Activated T-helper 17 cell treated with anti-CD3 and anti-CD28 coated beads, Interleukin-2, amount 50 U/mL, for 72 hours (primary cell): ENCODE measurements at regions not wholly inside any gene's neighbourhood (a gene's known extent, or its start where the extent isn't known, plus 50 kb on each side); places are given as distances from the start of the nearest gene placed in this dataset.

Experiments
- ATAC-seq: fragments of 150-1000 bp; cut with Tn5 transposase; replicated peaks from 2 replicates; pipeline ENCODE4 v1.10.0; 2021; ENCODE audit warnings: mild to moderate bottlenecking, moderate library complexity
- H3K27ac Mint-ChIP-seq: one replicate; pipeline ENCODE4 v1.8.0; 2022; ENCODE audit warnings: mixed read lengths
- H3K27me3 Mint-ChIP-seq: one replicate; pipeline ENCODE4 v1.8.0; 2022; ENCODE audit warnings: mixed read lengths
- H3K36me3 Mint-ChIP-seq: one replicate; pipeline ENCODE4 v1.8.0; 2022; ENCODE audit warnings: low read depth, mild to moderate bottlenecking, mixed read lengths
- H3K4me1 Mint-ChIP-seq: one replicate; pipeline ENCODE4 v1.8.0; 2022; ENCODE audit warnings: mixed read lengths
- H3K4me3 Mint-ChIP-seq: one replicate; pipeline ENCODE4 v1.8.0; 2022; ENCODE audit warnings: mild to moderate bottlenecking, mixed read lengths
- H3K9me3 Mint-ChIP-seq: one replicate; pipeline ENCODE4 v1.8.0; 2022; ENCODE audit warnings: mixed read lengths

- H3K27ac Mint-ChIP-seq: no peak overlapping the region
- no peak overlapping the region for H3K4me3 Mint-ChIP-seq
- ATAC-seq: peak; percentile 24
- no peaks in the 10 kb centered on the region for H3K9me3 Mint-ChIP-seq
- no peaks in the 10 kb centered on the region for H3K36me3 Mint-ChIP-seq
- peaks cover 15% of the 10 kb centered on the region for H3K27me3 Mint-ChIP-seq
- H3K4me1 Mint-ChIP-seq: peaks cover 6% of the 10 kb centered on the region
Measured at GRCh38 chr11:8814209-8814922, 96.6 kb upstream of the AKIP1 start.

- Mint-ChIP-seq H3K9me3 (no peaks in the 10 kb centered on the region), H3K4me3 (no peak overlapping the region), H3K27me3 (peaks cover 10% of the 10 kb centered on the region), H3K27ac (no peak overlapping the region), H3K36me3 (no peaks in the 10 kb centered on the region), H3K4me1 (peaks cover 6% of the 10 kb centered on the region)
- ATAC-seq: no peak
Measured at GRCh38 chr11:8814923-8815240, 96.1 kb upstream of the AKIP1 start.

- H3K4me1 Mint-ChIP-seq: no peaks in the 10 kb centered on the region
- no peaks in the 10 kb centered on the region for H3K36me3 Mint-ChIP-seq
- no peak for ATAC-seq
- H3K27me3 Mint-ChIP-seq: no peaks in the 10 kb centered on the region
- no peak overlapping the region for H3K27ac Mint-ChIP-seq
- no peaks in the 10 kb centered on the region for H3K9me3 Mint-ChIP-seq
- H3K4me3 Mint-ChIP-seq: no peak overlapping the region
Measured at GRCh38 chr11:8818421-8818820, 92.6 kb upstream of the AKIP1 start.

- Mint-ChIP-seq H3K27ac (no peak overlapping the region), H3K36me3 (no peaks in the 10 kb centered on the region), H3K27me3 (no peaks in the 10 kb centered on the region), H3K4me1 (no peaks in the 10 kb centered on the region), H3K4me3 (no peak overlapping the region), H3K9me3 (no peaks in the 10 kb centered on the region)
- no peak for ATAC-seq
Measured at GRCh38 chr11:8820401-8820800, 90.6 kb upstream of the AKIP1 start.

GRCh38 chr11:8822469-8822868 lies 88.5 kb upstream of the AKIP1 start:
- no peak overlapping the region for H3K27ac Mint-ChIP-seq
- H3K36me3 Mint-ChIP-seq: no peaks in the 10 kb centered on the region
- ATAC-seq: no peak
- no peak overlapping the region for H3K4me3 Mint-ChIP-seq
- H3K4me1 Mint-ChIP-seq: no peaks in the 10 kb centered on the region
- no peaks in the 10 kb centered on the region for H3K27me3 Mint-ChIP-seq
- no peaks in the 10 kb centered on the region for H3K9me3 Mint-ChIP-seq

- ATAC-seq: no peak
- no peaks in the 10 kb centered on the region for H3K36me3 Mint-ChIP-seq
Measured at GRCh38 chr11:8823174-8823742, 87.7 kb upstream of the AKIP1 start.

GRCh38 chr11:8826139-8826786 lies 84.7 kb upstream of the AKIP1 start:
- no peak overlapping the region for H3K27ac Mint-ChIP-seq
- no peak for ATAC-seq
- no peaks in the 10 kb centered on the region for H3K27me3 Mint-ChIP-seq

More at GRCh38 chr11:8823174-8823742, 87.7 kb upstream of the AKIP1 start:
- no peaks in the 10 kb centered on the region for H3K27me3 Mint-ChIP-seq
- H3K4me1 Mint-ChIP-seq: no peaks in the 10 kb centered on the region
- no peaks in the 10 kb centered on the region for H3K9me3 Mint-ChIP-seq
- H3K4me3 Mint-ChIP-seq: no peak overlapping the region
- no peak overlapping the region for H3K27ac Mint-ChIP-seq

GRCh38 chr11:8826901-8827560 lies 84.0 kb upstream of the AKIP1 start:
- Mint-ChIP-seq H3K4me1 (no peaks in the 10 kb centered on the region), H3K27ac (no peak overlapping the region), H3K4me3 (no peak overlapping the region), H3K9me3 (no peaks in the 10 kb centered on the region), H3K36me3 (no peaks in the 10 kb centered on the region), H3K27me3 (no peaks in the 10 kb centered on the region)
- no peak for ATAC-seq

More at GRCh38 chr11:8826139-8826786, 84.7 kb upstream of the AKIP1 start:
- Mint-ChIP-seq H3K4me3 (no peak overlapping the region), H3K36me3 (no peaks in the 10 kb centered on the region), H3K9me3 (no peaks in the 10 kb centered on the region), H3K4me1 (no peaks in the 10 kb centered on the region)

GRCh38 chr11:8828046-8828445 lies 82.9 kb upstream of the AKIP1 start:
- Mint-ChIP-seq H3K27ac (no peak overlapping the region), H3K36me3 (no peaks in the 10 kb centered on the region), H3K4me1 (peaks cover 5% of the 10 kb centered on the region), H3K27me3 (no peaks in the 10 kb centered on the region), H3K4me3 (no peak overlapping the region), H3K9me3 (no peaks in the 10 kb centered on the region)
- ATAC-seq: no peak

- no peaks in the 10 kb centered on the region for H3K9me3 Mint-ChIP-seq
- no peaks in the 10 kb centered on the region for H3K36me3 Mint-ChIP-seq
- H3K27me3 Mint-ChIP-seq: peaks cover 2% of the 10 kb centered on the region
- H3K27ac Mint-ChIP-seq: no peak overlapping the region
- H3K4me1 Mint-ChIP-seq: peaks cover 5% of the 10 kb centered on the region
- no peak overlapping the region for H3K4me3 Mint-ChIP-seq
- ATAC-seq: no peak
Measured at GRCh38 chr11:8828580-8829361, 82.2 kb upstream of the AKIP1 start.

- Mint-ChIP-seq H3K9me3 (no peaks in the 10 kb centered on the region), H3K27me3 (peaks cover 2% of the 10 kb centered on the region), H3K36me3 (no peaks in the 10 kb centered on the region), H3K4me1 (peaks cover 5% of the 10 kb centered on the region), H3K27ac (no peak overlapping the region), H3K4me3 (no peak overlapping the region)
- no peak for ATAC-seq
Measured at GRCh38 chr11:8829556-8829955, 81.4 kb upstream of the AKIP1 start.

- H3K4me1 Mint-ChIP-seq: peaks cover 5% of the 10 kb centered on the region
- no peak for ATAC-seq
- H3K27me3 Mint-ChIP-seq: peaks cover 8% of the 10 kb centered on the region
- no peaks in the 10 kb centered on the region for H3K9me3 Mint-ChIP-seq
- H3K36me3 Mint-ChIP-seq: no peaks in the 10 kb centered on the region
- H3K4me3 Mint-ChIP-seq: no peak overlapping the region
- H3K27ac Mint-ChIP-seq: no peak overlapping the region
Measured at GRCh38 chr11:8830641-8831040, 80.3 kb upstream of the AKIP1 start.

- no peaks in the 10 kb centered on the region for H3K36me3 Mint-ChIP-seq
- no peak overlapping the region for H3K27ac Mint-ChIP-seq
- peaks cover 5% of the 10 kb centered on the region for H3K4me1 Mint-ChIP-seq
- H3K4me3 Mint-ChIP-seq: peak overlapping the region; percentile 7
- peaks cover 12% of the 10 kb centered on the region for H3K27me3 Mint-ChIP-seq
- no peak for ATAC-seq
- H3K9me3 Mint-ChIP-seq: no peaks in the 10 kb centered on the region
Measured at GRCh38 chr11:8831861-8832260, 79.1 kb upstream of the AKIP1 start.

- peak overlapping the region; percentile 61 for H3K4me3 Mint-ChIP-seq
- H3K27me3 Mint-ChIP-seq: peaks cover 14% of the 10 kb centered on the region
- peak; percentile 80 for ATAC-seq
- H3K27ac Mint-ChIP-seq: peak overlapping the region; percentile 85
- peaks cover 5% of the 10 kb centered on the region for H3K4me1 Mint-ChIP-seq
- H3K36me3 Mint-ChIP-seq: no peaks in the 10 kb centered on the region
- no peaks in the 10 kb centered on the region for H3K9me3 Mint-ChIP-seq
Measured at GRCh38 chr11:8832571-8833260, 78.3 kb upstream of the AKIP1 start.
